ENCODE measurements at regions not wholly inside any gene's neighbourhood (a gene's known extent, or its start where the extent isn't known, plus 50 kb on each side); places are given as distances from the start of the nearest gene placed in this dataset.

GRCh38 chr2:215489288-215489848 is 53.5 kb upstream of the FN1 start:
- TF ChIP-seq EZH2phosphoT487 (IDR thresholded peaks at IDR 0.05; ENCODE audit: insufficient read depth, low read depth) (no peak), EZH2 (IDR thresholded peaks at IDR 0.05; ENCODE audit: insufficient read depth, poor library complexity, severe bottlenecking) (no peak)
